ENCODE measurements at regions not wholly inside any gene's neighbourhood (a gene's known extent, or its start where the extent isn't known, plus 50 kb on each side); places are given as distances from the start of the nearest gene placed in this dataset.

GRCh38 chr6:88482465-88482864 is 316.3 kb upstream of the CNR1 start:
- H3K9me3 ChIP-seq: no peaks in the 10 kb centered on the region
- no peaks in the 10 kb centered on the region for H3K36me3 ChIP-seq
- no peak for TF ChIP-seq POLR2A (IDR thresholded peaks at IDR 0.05)
- no peak for TF ChIP-seq CTCF (IDR thresholded peaks at IDR 0.05)
- no peak for DNase-seq
- H3K4me1 ChIP-seq: no peaks in the 10 kb centered on the region
- no peak overlapping the region for H3K4me3 ChIP-seq
- no peak overlapping the region for H3K27ac ChIP-seq
- no peaks in the 10 kb centered on the region for H3K27me3 ChIP-seq

GRCh38 chr6:88481519-88481918 is 315.4 kb upstream of the CNR1 start:
- Histone ChIP-seq H3K4me1 (no peaks in the 10 kb centered on the region), H3K9me3 (no peaks in the 10 kb centered on the region), H3K36me3 (no peaks in the 10 kb centered on the region), H3K4me3 (no peak overlapping the region), H3K27me3 (no peaks in the 10 kb centered on the region), H3K27ac (no peak overlapping the region)
- no peak for TF ChIP-seq CTCF (IDR thresholded peaks at IDR 0.05)
- TF ChIP-seq POLR2A (IDR thresholded peaks at IDR 0.05): no peak
- no peak for DNase-seq

GRCh38 chr6:88480816-88481215 is 314.7 kb upstream of the CNR1 start:
- H3K27ac ChIP-seq: no peak overlapping the region
- no peak overlapping the region for H3K4me3 ChIP-seq
- H3K27me3 ChIP-seq: no peaks in the 10 kb centered on the region
- H3K9me3 ChIP-seq: no peaks in the 10 kb centered on the region
- TF ChIP-seq POLR2A (IDR thresholded peaks at IDR 0.05) (no peak), CTCF (IDR thresholded peaks at IDR 0.05) (no peak)
- no peaks in the 10 kb centered on the region for H3K4me1 ChIP-seq
- no peaks in the 10 kb centered on the region for H3K36me3 ChIP-seq
- DNase-seq: no peak

- Histone ChIP-seq H3K4me1 (no peaks in the 10 kb centered on the region), H3K27me3 (no peaks in the 10 kb centered on the region), H3K36me3 (no peaks in the 10 kb centered on the region), H3K4me3 (no peak overlapping the region), H3K27ac (no peak overlapping the region), H3K9me3 (no peaks in the 10 kb centered on the region)
- TF ChIP-seq POLR2A (IDR thresholded peaks at IDR 0.05) (no peak), CTCF (IDR thresholded peaks at IDR 0.05) (no peak)
- DNase-seq: no peak
Observed at GRCh38 chr6:88477413-88477812, 311.3 kb upstream of the CNR1 start.

GRCh38 chr6:88476388-88476787 is 310.2 kb upstream of the CNR1 start:
- no peak for DNase-seq
- H3K27me3 ChIP-seq: no peaks in the 10 kb centered on the region

More at GRCh38 chr6:88476388-88476787, 310.2 kb upstream of the CNR1 start:
- H3K36me3 ChIP-seq: no peaks in the 10 kb centered on the region
- no peak overlapping the region for H3K4me3 ChIP-seq
- H3K9me3 ChIP-seq: no peaks in the 10 kb centered on the region
- H3K27ac ChIP-seq: no peak overlapping the region
- TF ChIP-seq CTCF (IDR thresholded peaks at IDR 0.05) (no peak), POLR2A (IDR thresholded peaks at IDR 0.05) (no peak)
- no peaks in the 10 kb centered on the region for H3K4me1 ChIP-seq

All from Peyer's patch (tissue), 4 donors.